Right ventricle myocardium inferior (tissue), 1 donor: ENCODE measurements at regions not wholly inside any gene's neighbourhood (a gene's known extent, or its start where the extent isn't known, plus 50 kb on each side); places are given as distances from the start of the nearest gene placed in this dataset.

Source experiments
- ATAC-seq: fragments of 200-7000 bp; cut with Tn5 transposase; one replicate; pipeline ENCODE4 v1.9.1; 2020; ENCODE audit warnings: mild to moderate bottlenecking, moderate library complexity
- DNase-seq: peaks from one replicate; pipeline ENCODE4 v3.0.0; 2021; ENCODE audit errors: missing footprints
- intact Hi-C: fragments of 100-400 bp; cut with DNase I; formaldehyde crosslinking; loops from one replicate; pipeline ENCODE4 v1.11.0; 2022
- donor health status: DM: no; HTN: yes; CAD: no; lungs with severe emphysema.

- intact Hi-C loops = no loop called here
- no peak for DNase-seq
- ATAC-seq = no peak
These were observed 83.4 kb downstream of the UNCX start for GRCh38 chr7:1316086-1316485.

- DNase-seq (no peak), ATAC-seq (no peak)
- intact Hi-C loops = no loop called here
These were observed 85.0 kb downstream of the UNCX start for GRCh38 chr7:1317646-1318045.

GRCh38 chr7:1318051-1318450 is 85.4 kb downstream of the UNCX start:
- ATAC-seq = no peak
- no peak for DNase-seq
- intact Hi-C loops = no loop called here

GRCh38 chr7:1318661-1319060 is 86.0 kb downstream of the UNCX start:
- intact Hi-C loops = no loop called here
- no peak for ATAC-seq
- no peak for DNase-seq

GRCh38 chr7:1320616-1321240 is 88.1 kb downstream of the UNCX start:
- DNase-seq (no peak), ATAC-seq (no peak)
- intact Hi-C loops = no loop called here

GRCh38 chr7:1321411-1322239 is 89.0 kb downstream of the UNCX start:
- DNase-seq = no peak
- ATAC-seq = no peak
- intact Hi-C loops = no loop called here

- ATAC-seq (no peak), DNase-seq (no peak)
- intact Hi-C loops = no loop called here
These were observed 89.8 kb downstream of the UNCX start for GRCh38 chr7:1322240-1323110.

- intact Hi-C loops = no loop called here
- DNase-seq = no peak
- ATAC-seq = no peak
These were observed 90.7 kb downstream of the UNCX start for GRCh38 chr7:1323178-1324027.

GRCh38 chr7:1324028-1324900 is 91.6 kb downstream of the UNCX start:
- intact Hi-C loops = no loop called here
- no peak for ATAC-seq
- DNase-seq = no peak

- DNase-seq (no peak), ATAC-seq (no peak)
- intact Hi-C loops = no loop called here
These were observed 92.6 kb downstream of the UNCX start for GRCh38 chr7:1325246-1325645.

- intact Hi-C loops = no loop called here
- no peak for DNase-seq
- ATAC-seq = no peak
These were observed 93.2 kb downstream of the UNCX start for GRCh38 chr7:1325646-1326510.

- ATAC-seq = no peak
- DNase-seq = no peak
These were observed 93.8 kb downstream of the UNCX start for GRCh38 chr7:1326511-1326785.

GRCh38 chr7:1329261-1329660 is 96.6 kb downstream of the UNCX start:
- intact Hi-C loops = no loop called here
- DNase-seq (no peak), ATAC-seq (no peak)

More at GRCh38 chr7:1326511-1326785, 93.8 kb downstream of the UNCX start:
- intact Hi-C loops = no loop called here

- no peak for DNase-seq
- intact Hi-C loops = no loop called here
- no peak for ATAC-seq
These were observed 97.5 kb downstream of the UNCX start for GRCh38 chr7:1329966-1330800.

- ATAC-seq (no peak), DNase-seq (no peak)
- intact Hi-C loops = no loop called here
These were observed 98.2 kb downstream of the UNCX start for GRCh38 chr7:1330801-1331425.
